ENCODE measurements at regions not wholly inside any gene's neighbourhood (a gene's known extent, or its start where the extent isn't known, plus 50 kb on each side); places are given as distances from the start of the nearest gene placed in this dataset.
"Not testable (repeated sequence)": the region's sequence is repeated elsewhere in the genome, so short reads cannot be mapped to it uniquely, and the experiment has no call there.

- ATAC-seq, result no peak
These were observed 686.1 kb upstream of the IGFBP3 start for GRCh38 chr7:46607176-46607575.

- no peak for ATAC-seq
These were observed 685.7 kb upstream of the IGFBP3 start for GRCh38 chr7:46606761-46607160.

DNA sequence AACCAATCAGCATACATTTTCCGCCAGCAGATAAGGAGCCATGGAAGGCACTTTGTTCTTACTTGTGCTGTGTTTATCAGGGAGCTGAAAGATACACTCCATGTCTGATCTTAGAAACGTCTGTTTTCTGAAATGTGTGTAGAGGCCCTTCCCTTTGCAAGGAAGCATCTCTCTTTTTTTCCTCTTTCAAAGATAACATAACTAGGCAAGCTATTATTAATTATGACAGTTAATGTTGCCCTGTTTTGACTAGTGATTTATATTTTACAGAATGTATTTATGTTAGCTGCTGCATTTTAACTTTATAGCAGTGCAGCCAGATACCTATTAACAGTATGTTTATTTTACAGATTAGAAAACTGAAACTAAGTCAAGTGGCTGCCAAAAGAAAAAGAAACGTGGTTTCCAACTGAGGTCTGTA lies 683.2 kb upstream of the IGFBP3 start:
- ATAC-seq, result no peak

GRCh38 chr7:46603780-46604179 lies 682.7 kb upstream of the IGFBP3 start:
- no peak for ATAC-seq

- no peak for ATAC-seq
These were observed 682.3 kb upstream of the IGFBP3 start for GRCh38 chr7:46603296-46603752.

GRCh38 chr7:46600340-46600739 lies 679.3 kb upstream of the IGFBP3 start:
- ATAC-seq, result no peak

GRCh38 chr7:46594831-46595230 lies 673.8 kb upstream of the IGFBP3 start:
- ATAC-seq, result not testable (repeated sequence)

GRCh38 chr7:46590918-46591905 lies 670.1 kb upstream of the IGFBP3 start:
- not testable (repeated sequence) for ATAC-seq

DNA sequence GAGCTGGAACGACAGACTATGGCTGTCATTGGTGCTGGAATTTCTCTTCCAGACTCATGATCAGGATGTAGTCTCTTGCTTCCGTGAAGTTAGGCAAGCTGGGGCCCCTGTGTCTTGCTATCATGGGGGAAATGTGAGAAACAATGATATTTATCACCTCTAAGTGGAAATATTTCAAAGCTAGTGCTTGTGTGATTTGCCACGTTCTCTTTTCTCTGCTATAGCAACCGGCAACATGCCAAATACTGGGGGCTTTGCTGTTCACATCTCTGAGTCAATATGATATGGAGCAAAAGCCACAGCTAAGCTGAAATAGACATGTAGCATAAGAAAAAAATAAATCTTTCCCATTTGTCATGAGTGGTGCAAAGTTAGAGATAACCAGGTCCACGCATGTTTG lies 668.2 kb upstream of the IGFBP3 start:
- no peak for ATAC-seq

DNA sequence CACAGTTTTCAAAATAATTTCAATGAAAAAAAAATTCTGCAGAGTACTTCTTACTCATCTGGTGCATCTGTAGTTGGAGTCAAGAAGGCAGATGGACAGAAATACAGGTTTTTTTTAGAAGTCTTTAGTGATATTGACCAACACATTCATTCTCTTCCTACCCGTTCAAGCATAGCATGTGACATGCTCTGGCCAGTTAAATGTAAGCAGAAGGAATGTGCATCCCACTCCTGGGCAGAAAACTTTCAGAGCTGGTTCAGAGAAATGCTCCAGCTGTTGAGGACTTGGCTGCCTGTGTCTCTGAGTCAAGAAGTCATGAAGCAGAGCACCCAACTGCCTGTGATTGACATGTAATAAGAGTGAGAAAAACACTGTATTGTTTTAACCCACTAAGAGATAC lies 665.3 kb upstream of the IGFBP3 start:
- ATAC-seq, result no peak

- ATAC-seq, result no peak
These were observed 662.6 kb upstream of the IGFBP3 start for GRCh38 chr7:46583656-46584055.

GRCh38 chr7:46581268-46581667 lies 660.2 kb upstream of the IGFBP3 start:
- no peak for ATAC-seq

- no peak for ATAC-seq
These were observed 659.7 kb upstream of the IGFBP3 start for GRCh38 chr7:46580766-46581165.

- ATAC-seq, result no peak
These were observed 656.3 kb upstream of the IGFBP3 start for GRCh38 chr7:46577394-46577793.

DNA sequence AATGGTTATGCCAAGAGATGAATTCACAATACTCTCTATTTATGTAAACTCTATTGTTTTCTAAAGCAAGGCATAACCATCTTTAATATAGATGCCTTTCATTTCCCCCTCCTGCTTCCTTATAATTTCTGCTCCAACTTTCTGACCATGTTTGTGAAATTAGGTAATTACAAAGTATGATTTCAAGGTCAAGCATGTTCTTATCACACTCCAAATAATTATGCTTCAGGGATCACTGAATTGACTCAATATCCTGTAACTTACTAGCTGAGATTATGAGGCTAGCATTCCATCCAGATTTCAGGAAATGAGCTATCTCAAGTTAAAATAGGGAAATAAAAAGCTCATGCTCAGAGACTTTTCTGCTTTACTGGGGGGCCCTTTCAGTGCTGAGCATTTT lies 655.9 kb upstream of the IGFBP3 start:
- no peak for ATAC-seq

GRCh38 chr7:46572691-46573090 lies 651.6 kb upstream of the IGFBP3 start:
- ATAC-seq, result no peak

GRCh38 chr7:46571996-46572395 lies 650.9 kb upstream of the IGFBP3 start:
- ATAC-seq, result no peak

- ATAC-seq, result no peak
These were observed 648.0 kb upstream of the IGFBP3 start for GRCh38 chr7:46569133-46569465.

DNA sequence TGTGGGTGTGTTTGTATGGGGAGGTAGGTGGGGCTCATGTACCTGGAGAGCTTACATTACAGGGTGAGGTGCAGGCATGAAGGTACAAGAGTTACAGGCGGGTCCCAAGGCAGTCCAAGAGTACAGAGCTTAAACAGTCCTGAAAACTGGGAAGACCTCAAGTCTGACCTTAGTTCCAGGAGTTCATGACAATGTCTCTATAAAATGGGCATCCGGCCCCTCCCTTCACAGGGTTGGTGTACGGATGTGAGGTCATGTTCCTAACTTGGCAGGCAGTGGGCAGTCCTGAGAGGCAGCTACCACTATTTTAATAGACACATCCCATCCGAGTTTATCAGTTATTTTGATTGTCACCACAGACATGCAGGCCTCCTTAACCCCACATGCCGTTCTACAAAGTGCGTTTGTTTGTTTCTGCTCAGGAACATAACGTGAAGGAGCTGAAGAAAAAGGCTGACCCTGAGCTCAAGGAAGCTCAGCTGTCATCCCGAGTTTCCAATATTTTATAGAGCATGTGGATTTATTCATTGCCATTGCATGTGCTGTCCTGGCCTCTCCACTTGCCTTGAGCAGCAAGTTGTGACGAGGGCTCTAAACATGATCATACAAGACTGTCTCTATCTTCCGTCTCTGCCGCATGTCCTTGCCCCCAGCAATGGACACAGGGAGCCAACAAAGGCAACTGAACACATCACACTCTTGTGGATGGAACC lies 647.5 kb upstream of the IGFBP3 start:
- ATAC-seq, result no peak

- ATAC-seq, result no peak
These were observed 646.8 kb upstream of the IGFBP3 start for GRCh38 chr7:46567858-46568257.

- ATAC-seq, result no peak
These were observed 645.2 kb upstream of the IGFBP3 start for GRCh38 chr7:46566097-46566774.

- no peak for ATAC-seq
These were observed 644.4 kb upstream of the IGFBP3 start for GRCh38 chr7:46565253-46566096.
